GM03348 (cell line): ENCODE measurements at regions not wholly inside any gene's neighbourhood (a gene's known extent, or its start where the extent isn't known, plus 50 kb on each side); places are given as distances from the start of the nearest gene placed in this dataset.
A peak's percentile ranks its signal among the peaks of the same experiment; 100 is the strongest.
"Not testable (repeated sequence)": the region's sequence is repeated elsewhere in the genome, so short reads cannot be mapped to it uniquely, and the experiment has no call there.

Experiments
- DNase-seq: peaks from one replicate; pipeline ENCODE4 v3.0.0; 2012; ENCODE audit warnings: low spot score

GRCh38 chr5:98500811-98501210 lies 272.7 kb upstream of the RGMB start:
- no peak for DNase-seq

GRCh38 chr5:98503616-98504015 lies 269.8 kb upstream of the RGMB start:
- DNase-seq, result no peak

DNA sequence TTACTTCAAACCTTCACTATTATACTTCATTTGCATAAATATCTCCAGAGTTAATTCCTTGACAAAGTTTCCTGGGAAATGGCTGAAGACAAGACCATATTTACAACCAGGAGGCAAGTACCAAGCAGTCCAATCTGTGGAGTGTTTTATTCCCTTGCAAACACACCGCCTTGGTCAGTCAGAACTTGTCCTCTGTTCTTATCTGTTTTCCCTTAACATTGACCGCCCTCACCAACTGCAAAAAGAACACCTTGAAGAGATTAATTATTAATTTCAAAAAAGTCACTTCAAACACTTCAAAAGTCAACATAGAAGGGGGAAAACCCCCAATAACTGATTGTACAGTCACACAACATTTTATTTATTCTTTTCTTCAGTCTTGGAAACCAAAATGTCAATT lies 269.0 kb upstream of the RGMB start:
- no peak for DNase-seq

- DNase-seq, result peak; percentile 14
These were observed 263.1 kb upstream of the RGMB start for GRCh38 chr5:98510143-98510985.

DNA sequence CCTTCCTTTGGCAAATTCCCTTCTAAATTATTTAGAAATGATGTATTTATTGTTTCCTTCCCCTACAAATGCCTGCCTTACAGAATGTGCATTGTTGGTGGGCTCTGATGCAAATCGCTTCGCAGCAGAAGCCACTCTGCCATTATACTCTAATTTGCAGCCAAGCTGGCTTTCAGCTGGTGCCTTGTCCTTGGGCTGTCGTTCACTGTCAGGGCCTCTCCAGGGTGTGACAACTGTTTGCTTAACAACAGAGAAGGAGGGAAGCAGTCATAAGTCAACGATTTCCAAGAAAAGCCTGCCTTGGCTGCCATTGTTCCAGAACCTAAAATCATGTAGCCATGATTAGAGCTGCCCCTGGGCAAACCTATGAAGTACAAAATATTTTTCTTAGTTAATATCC lies 260.1 kb upstream of the RGMB start:
- DNase-seq, result no peak

- peak; percentile 28 for DNase-seq
These were observed 259.2 kb upstream of the RGMB start for GRCh38 chr5:98514215-98514614.

GRCh38 chr5:98516701-98517100 lies 256.8 kb upstream of the RGMB start:
- no peak for DNase-seq

DNA sequence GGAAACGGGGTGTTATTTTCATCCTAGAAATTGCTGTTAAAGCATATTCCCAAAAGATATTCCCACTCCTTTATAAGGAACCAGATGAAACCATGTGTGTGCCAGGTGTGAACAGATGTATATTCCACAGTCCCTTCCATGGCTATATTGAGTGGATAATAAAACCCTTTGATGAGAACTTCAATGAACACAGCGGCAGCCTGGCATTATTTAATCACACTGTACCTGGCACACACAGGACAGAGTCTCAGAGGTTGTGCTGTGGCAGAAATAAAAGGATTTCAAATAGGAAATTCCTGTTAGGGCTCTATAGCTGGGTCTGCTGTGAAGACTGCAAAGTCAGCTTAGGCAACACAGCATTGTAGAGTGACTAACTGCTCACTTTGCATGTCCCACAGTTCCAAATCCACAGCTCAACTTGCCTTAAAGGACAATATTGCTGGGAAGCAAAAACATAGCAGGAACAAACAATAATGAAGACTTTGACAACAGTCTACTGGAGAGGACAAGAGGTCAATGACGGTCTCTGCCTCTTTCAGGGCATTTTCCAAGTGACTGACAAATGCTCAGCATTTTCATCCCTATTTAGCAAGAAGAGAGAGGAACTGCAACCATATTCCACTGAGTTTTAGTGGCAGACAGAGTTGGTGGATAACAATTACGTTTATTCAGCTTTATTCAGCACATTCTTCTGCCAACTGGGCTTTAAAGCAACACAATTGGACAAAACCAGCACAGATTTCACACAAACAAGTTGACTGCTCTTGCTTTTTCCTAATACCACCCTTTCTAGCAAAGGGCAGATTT lies 255.7 kb upstream of the RGMB start:
- no peak for DNase-seq

GRCh38 chr5:98518754-98519153 lies 254.7 kb upstream of the RGMB start:
- DNase-seq, result no peak

- no peak for DNase-seq
These were observed 253.9 kb upstream of the RGMB start for GRCh38 chr5:98519571-98519970.

- DNase-seq, result no peak
These were observed 251.6 kb upstream of the RGMB start for GRCh38 chr5:98521821-98522220.

DNA sequence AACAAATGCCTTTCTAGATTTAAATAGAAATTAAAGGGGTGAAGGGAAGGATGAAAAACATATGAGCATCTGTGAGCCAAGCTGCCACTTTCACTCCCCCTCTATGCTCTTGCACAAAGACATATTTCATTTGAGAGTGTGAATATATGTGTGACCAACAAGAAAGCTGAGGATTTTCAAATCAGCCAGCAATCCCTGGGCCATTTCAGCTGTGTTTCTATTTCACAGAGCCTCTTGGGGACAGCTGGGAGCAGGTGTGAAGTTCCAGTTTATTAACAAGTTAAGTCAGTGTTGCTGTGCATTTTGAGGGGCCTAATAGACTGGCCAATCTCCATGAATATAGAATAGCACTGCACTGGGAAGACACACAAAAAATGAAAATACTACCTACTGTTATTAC lies 248.7 kb upstream of the RGMB start:
- DNase-seq, result no peak

DNA sequence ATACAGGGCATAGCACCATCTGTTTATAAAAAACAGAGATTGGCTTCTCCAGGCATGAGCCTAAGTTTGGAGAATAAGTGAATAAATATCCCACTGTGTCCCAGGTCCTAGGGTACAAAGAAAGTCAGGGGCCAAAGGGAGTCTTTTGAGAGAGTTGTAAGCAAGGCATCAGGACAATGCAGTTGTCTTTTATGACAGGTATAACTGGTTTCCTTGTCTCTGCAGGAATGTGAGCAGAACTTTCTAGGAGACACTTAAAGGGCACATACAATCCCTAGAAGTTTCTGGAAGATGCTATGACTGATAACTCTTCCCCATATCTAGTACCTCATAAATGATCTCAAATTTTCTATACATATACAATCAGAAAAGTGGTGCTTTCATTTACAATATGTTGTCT lies 245.6 kb upstream of the RGMB start:
- no peak for DNase-seq

DNA sequence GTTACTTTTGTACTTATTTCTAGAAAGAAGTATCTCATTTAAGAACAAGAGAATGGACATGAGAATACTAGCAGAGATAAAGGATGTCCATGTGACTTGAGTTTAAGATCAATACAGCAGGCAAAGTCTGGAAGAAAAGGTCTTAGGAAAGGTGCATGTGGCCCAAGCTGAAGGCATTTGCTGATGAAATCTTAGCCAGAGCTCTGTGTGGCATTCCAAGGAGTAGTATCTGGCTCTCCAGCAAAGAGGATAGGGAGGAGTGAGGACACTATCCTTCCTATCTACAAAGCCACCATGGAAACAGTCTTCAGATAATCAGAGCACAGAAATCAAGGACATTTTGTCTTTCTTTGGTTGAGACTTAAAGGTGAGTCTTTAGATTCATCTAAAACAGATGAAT lies 244.1 kb upstream of the RGMB start:
- no peak for DNase-seq

- no peak for DNase-seq
These were observed 243.2 kb upstream of the RGMB start for GRCh38 chr5:98530224-98530623.

DNA sequence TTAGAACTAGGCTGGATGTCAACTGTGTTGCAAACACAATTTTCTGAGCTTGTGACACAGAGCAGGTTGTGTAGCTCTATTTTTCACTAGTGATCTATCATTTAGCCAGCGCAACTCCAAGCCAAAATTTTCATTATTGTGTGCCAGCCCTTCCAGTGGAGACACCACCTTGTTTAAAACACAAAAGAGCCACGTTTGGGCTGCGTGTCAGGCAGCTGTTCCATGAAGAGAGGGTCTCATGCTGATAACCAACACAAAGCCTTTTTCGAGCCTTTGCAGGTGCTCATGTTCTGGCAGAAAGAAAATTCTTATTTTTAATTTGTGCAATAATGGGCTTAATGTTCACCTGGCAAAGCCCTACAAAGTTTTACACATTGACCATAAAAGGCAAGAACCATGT lies 237.6 kb upstream of the RGMB start:
- DNase-seq, result no peak

GRCh38 chr5:98540056-98540455 lies 233.4 kb upstream of the RGMB start:
- no peak for DNase-seq

- no peak for DNase-seq
These were observed 231.8 kb upstream of the RGMB start for GRCh38 chr5:98541641-98542040.

DNA sequence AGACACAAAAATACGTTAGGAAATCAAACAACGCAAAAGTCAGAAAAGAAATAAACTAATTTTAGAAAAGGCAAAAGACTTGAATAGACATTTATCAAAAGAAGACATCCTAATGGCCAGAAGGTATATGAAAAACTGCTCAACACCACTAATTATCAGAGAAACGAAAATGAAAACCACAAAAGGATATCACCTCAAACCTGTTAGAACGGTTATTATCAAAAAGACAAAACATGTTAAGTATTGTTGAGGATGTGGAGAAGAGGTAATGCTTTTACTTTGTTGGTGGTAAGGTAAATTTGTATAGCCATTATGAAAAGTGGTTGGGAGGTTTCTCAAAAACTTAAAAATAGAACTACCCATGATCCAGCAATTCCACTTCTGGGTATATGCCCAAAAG lies 230.0 kb upstream of the RGMB start:
- no peak for DNase-seq

GRCh38 chr5:98546924-98547323 lies 226.5 kb upstream of the RGMB start:
- DNase-seq, result not testable (repeated sequence)

DNA sequence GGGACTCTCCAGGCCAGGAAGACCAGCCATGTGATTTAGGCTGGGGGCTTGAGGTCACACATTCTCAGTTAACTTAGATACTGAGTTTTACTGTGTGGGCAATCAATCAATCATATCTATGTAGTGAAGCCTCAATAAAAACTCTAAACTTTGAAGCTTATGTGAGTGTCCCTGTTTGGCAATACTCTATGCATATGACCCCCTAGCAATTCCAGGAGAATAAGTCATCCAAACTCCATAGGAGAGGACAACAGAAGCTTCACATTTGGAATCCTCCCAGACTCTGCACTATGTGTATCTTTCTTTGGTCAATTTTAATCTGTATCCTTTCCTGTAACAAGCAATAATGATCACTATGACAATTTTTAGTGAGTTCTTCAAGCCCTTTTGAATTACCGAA lies 216.8 kb upstream of the RGMB start:
- no peak for DNase-seq

GRCh38 chr5:98557916-98558315 lies 215.5 kb upstream of the RGMB start:
- DNase-seq, result no peak

DNA sequence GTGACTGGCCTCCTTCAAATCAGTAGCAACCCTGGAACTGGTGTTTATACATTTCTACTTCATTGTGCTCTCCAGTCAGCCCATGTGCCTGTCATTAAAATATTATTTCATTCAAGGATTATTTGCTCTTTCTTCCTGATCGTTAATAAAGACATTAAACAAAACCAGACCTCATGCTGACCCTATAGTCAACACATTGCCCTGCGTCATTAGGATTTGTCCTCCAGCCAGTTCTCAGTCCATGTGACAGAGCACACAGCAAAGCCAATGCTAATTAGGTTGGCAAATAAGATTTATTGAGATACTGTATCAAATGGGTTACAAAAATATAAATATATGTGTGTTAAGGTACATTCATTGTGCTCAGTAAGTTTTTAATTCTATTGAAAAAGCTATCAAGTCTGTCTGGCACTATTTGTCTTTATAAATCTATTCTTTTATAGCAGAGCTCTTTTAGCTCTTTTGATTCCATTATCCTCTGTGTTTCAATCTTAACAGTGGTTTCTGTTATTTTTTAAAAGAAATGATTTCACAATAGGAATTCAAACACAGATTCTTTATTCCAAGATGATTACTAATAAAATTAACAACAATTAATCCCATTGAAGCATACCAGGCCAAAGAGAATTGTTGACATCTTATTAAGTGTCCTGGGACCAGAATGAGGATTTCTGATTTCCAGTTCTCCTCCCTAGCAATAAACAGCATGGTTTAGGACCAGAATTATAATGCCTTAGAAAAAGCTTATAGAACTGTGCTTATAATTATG lies 209.4 kb upstream of the RGMB start:
- DNase-seq, result no peak
